Neural progenitor cell (in vitro differentiated cells): ENCODE measurements at regions not wholly inside any gene's neighbourhood (a gene's known extent, or its start where the extent isn't known, plus 50 kb on each side); places are given as distances from the start of the nearest gene placed in this dataset.

Experiments used
- DNase-seq: peaks from one replicate; pipeline ENCODE4 v3.0.0-alpha.2; 2016; ENCODE audit warnings: low spot score
- H2AFZ ChIP-seq: fragments of 200-600 bp; sonication (generic); replicated peaks from 2 replicates; pipeline ENCODE4 v1.6.1; 2016; ENCODE audit warnings: antibody characterized with exemption
- H3F3A ChIP-seq: fragments of 200-600 bp; sonication (generic); 2 replicates; pipeline ENCODE4 v1.6.1; 2016; ENCODE audit warnings: antibody characterized with exemption, low read depth
- H3K27ac ChIP-seq: fragments of 200-600 bp; sonication (generic); 2 replicates; pipeline ENCODE4 v1.5.1; 2016; ENCODE audit warnings: mild to moderate bottlenecking
- H3K27me3 ChIP-seq: fragments of 200-600 bp; sonication (generic); 2 replicates; pipeline ENCODE4 v1.6.1; 2016; ENCODE audit warnings: mild to moderate bottlenecking, moderate library complexity
- H3K36me3 ChIP-seq: fragments of 200-600 bp; sonication (generic); 2 replicates; pipeline ENCODE4 v1.5.1; 2016
- H3K4me1 ChIP-seq: fragments of 200-600 bp; sonication (generic); 2 replicates; pipeline ENCODE4 v1.6.1; 2016; ENCODE audit warnings: mixed run types
- H3K4me2 ChIP-seq: fragments of 200-600 bp; sonication (generic); 2 replicates; pipeline ENCODE4 v1.6.1; 2016
- H3K4me3 ChIP-seq: fragments of 200-600 bp; sonication (generic); 2 replicates; pipeline ENCODE4 v1.5.1; 2016
- H3K79me2 ChIP-seq: fragments of 200-600 bp; sonication (generic); 2 replicates; pipeline ENCODE4 v1.6.1; 2016; ENCODE audit warnings: low read depth
- H3K9ac ChIP-seq: fragments of 200-600 bp; sonication (generic); 2 replicates; pipeline ENCODE4 v1.6.1; 2016
- H3K9me3 ChIP-seq: fragments of 200-600 bp; sonication (generic); 2 replicates; pipeline ENCODE4 v1.5.1; 2016; ENCODE audit warnings: low read depth
- H4K20me1 ChIP-seq: fragments of 200-600 bp; sonication (generic); 2 replicates; pipeline ENCODE4 v1.6.1; 2016; ENCODE audit warnings: low read depth
- H3K27ac Mint-ChIP-seq: 3 replicates; pipeline ENCODE4 v1.8.0; 2021; ENCODE audit warnings: mixed read lengths
- H3K27me3 Mint-ChIP-seq: 2 replicates; pipeline ENCODE4 v1.8.0; 2022; ENCODE audit warnings: low read depth, mild to moderate bottlenecking, inconsistent platforms, moderate library complexity, mixed read lengths; ENCODE audit not compliant: insufficient read depth
- H3K36me3 Mint-ChIP-seq: 3 replicates; pipeline ENCODE4 v1.8.0; 2021; ENCODE audit warnings: mixed read lengths
- H3K4me1 Mint-ChIP-seq: 3 replicates; pipeline ENCODE4 v1.8.0; 2021; ENCODE audit warnings: mixed read lengths
- H3K4me3 Mint-ChIP-seq: 3 replicates; pipeline ENCODE4 v1.8.0; 2021; ENCODE audit warnings: mild to moderate bottlenecking, moderate library complexity, mixed read lengths
- H3K9me3 Mint-ChIP-seq: 3 replicates; pipeline ENCODE4 v1.8.0; 2020; ENCODE audit warnings: mixed read lengths
- EZH2 ChIP-seq: fragments of 200-600 bp; sonication (generic); IDR thresholded peaks from 2 replicates; pipeline ENCODE4 v1.6.1; 2017; ENCODE audit warnings: antibody characterized with exemption, mild to moderate bottlenecking, moderate library complexity
- EZH2phosphoT487 ChIP-seq: fragments of 200-600 bp; sonication (generic); IDR thresholded peaks from 2 replicates; pipeline ENCODE4 v1.6.1; 2017; ENCODE audit warnings: antibody characterized with exemption
- TF ChIP-seq, protein P1 (sequence below): fragments of 200-600 bp; sonication (generic); IDR thresholded peaks from 2 replicates; pipeline ENCODE4 v1.5.1; 2017; ENCODE audit warnings: antibody characterized with exemption, mild to moderate bottlenecking

DNA sequence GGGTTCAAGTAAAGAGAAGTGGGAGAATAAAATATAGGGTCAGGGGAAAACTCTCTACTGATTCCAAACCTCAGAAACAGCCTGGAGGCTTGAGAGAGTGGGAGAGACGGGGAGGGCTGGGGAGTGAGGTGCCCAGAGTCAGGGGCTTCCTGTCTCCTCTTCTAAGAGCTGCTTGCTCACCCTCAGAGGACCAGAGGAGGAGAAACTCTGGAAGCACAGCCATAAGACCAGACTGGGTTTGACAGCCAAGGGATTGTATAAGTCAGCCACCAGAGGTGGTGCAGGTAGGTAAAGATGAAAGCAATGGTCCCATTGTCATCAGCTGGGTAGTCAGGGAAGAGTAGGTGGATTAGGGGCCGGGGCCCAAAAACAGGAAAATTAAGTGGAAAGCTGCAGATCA, 259.4 kb downstream of the TNS1 start:
- Mint-ChIP-seq H3K4me1 (peaks cover 16% of the 10 kb centered on the region), H3K36me3 (no peaks in the 10 kb centered on the region), H3K4me3 (no peak overlapping the region), H3K27me3 (peaks cover 7% of the 10 kb centered on the region), H3K27ac (peak overlapping the region; percentile 59), H3K9me3 (no peaks in the 10 kb centered on the region)
- Histone ChIP-seq H2AFZ (no peak overlapping the region), H3F3A (no peaks in the 10 kb centered on the region), H3K27ac (no peak overlapping the region), H3K79me2 (no peaks in the 10 kb centered on the region), H3K4me2 (no peak overlapping the region), H3K36me3 (no peaks in the 10 kb centered on the region), H3K4me1 (no peaks in the 10 kb centered on the region), H3K4me3 (no peak overlapping the region), H3K9me3 (no peaks in the 10 kb centered on the region), H4K20me1 (no peaks in the 10 kb centered on the region), H3K9ac (no peak overlapping the region), H3K27me3 (no peaks in the 10 kb centered on the region)
- DNase-seq, result no peak
- TF ChIP-seq, protein P1, sequence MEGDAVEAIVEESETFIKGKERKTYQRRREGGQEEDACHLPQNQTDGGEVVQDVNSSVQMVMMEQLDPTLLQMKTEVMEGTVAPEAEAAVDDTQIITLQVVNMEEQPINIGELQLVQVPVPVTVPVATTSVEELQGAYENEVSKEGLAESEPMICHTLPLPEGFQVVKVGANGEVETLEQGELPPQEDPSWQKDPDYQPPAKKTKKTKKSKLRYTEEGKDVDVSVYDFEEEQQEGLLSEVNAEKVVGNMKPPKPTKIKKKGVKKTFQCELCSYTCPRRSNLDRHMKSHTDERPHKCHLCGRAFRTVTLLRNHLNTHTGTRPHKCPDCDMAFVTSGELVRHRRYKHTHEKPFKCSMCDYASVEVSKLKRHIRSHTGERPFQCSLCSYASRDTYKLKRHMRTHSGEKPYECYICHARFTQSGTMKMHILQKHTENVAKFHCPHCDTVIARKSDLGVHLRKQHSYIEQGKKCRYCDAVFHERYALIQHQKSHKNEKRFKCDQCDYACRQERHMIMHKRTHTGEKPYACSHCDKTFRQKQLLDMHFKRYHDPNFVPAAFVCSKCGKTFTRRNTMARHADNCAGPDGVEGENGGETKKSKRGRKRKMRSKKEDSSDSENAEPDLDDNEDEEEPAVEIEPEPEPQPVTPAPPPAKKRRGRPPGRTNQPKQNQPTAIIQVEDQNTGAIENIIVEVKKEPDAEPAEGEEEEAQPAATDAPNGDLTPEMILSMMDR, result no peak
- TF ChIP-seq EZH2phosphoT487, result no peak
- TF ChIP-seq EZH2, result no peak

DNA sequence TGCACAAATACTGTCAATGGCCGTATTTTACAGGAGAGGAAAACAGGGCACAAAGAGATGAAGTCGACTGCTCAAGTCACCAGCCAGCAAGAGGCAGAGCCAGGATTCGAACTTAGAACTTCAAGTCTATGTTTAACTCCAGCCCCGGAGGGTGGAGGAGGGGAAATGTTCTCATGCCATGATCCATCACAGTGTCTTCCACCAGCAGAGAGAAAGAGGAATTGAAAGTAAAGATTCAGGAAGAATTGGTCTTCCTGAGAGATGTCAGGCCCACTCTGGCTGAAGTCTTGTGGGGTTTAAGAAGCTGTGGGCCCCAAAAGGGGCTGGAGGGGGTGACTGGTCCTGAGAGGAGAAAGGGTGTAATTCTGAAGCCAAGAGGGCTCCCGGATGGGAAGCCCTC, 260.0 kb downstream of the TNS1 start:
- Histone ChIP-seq H3F3A (no peaks in the 10 kb centered on the region), H2AFZ (no peak overlapping the region), H3K36me3 (no peaks in the 10 kb centered on the region), H3K79me2 (no peaks in the 10 kb centered on the region), H3K27ac (no peak overlapping the region), H3K4me3 (no peak overlapping the region), H3K9me3 (no peaks in the 10 kb centered on the region), H3K4me2 (no peak overlapping the region), H4K20me1 (no peaks in the 10 kb centered on the region), H3K27me3 (no peaks in the 10 kb centered on the region), H3K9ac (no peak overlapping the region), H3K4me1 (no peaks in the 10 kb centered on the region)
- peaks cover 10% of the 10 kb centered on the region for H3K4me1 Mint-ChIP-seq
- no peak for DNase-seq
- TF ChIP-seq, protein P1, result no peak
- TF ChIP-seq EZH2 (no peak), EZH2phosphoT487 (no peak)
- no peaks in the 10 kb centered on the region for H3K36me3 Mint-ChIP-seq
- H3K27ac Mint-ChIP-seq, result no peak overlapping the region
- H3K27me3 Mint-ChIP-seq, result peaks cover 7% of the 10 kb centered on the region
- H3K9me3 Mint-ChIP-seq, result no peaks in the 10 kb centered on the region
- no peak overlapping the region for H3K4me3 Mint-ChIP-seq

DNA sequence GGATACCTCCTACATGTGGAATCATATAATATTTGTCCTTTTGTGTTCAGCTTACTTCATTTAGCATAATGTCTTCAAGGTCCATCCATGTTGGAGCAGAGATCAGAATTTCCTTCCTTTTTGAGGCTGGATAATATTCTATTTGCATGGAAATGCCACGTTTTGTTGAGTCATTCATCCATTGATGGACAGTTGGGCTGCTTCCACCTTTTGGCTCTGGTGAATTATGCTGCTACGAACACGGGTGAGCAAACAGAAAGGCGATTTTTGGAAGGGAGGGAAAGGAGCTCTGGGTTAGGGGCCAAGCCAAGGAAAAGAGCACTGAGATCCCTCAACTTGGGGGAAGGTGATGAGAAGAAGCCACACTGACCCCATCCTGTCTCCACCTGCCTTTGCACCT, 260.5 kb downstream of the TNS1 start:
- no peak overlapping the region for H3K4me3 ChIP-seq
- H3K27me3 ChIP-seq, result no peaks in the 10 kb centered on the region
- no peak overlapping the region for H3K9ac ChIP-seq
- Mint-ChIP-seq H3K4me3 (no peak overlapping the region), H3K9me3 (no peaks in the 10 kb centered on the region), H3K27ac (no peak overlapping the region), H3K36me3 (no peaks in the 10 kb centered on the region), H3K4me1 (peaks cover 6% of the 10 kb centered on the region), H3K27me3 (peaks cover 7% of the 10 kb centered on the region)
- no peak for DNase-seq
- no peaks in the 10 kb centered on the region for H3K36me3 ChIP-seq
- no peak overlapping the region for H3K4me2 ChIP-seq
- no peak overlapping the region for H3K27ac ChIP-seq
- no peaks in the 10 kb centered on the region for H4K20me1 ChIP-seq
- no peaks in the 10 kb centered on the region for H3K9me3 ChIP-seq
- no peaks in the 10 kb centered on the region for H3F3A ChIP-seq
- no peaks in the 10 kb centered on the region for H3K79me2 ChIP-seq
- H2AFZ ChIP-seq, result no peak overlapping the region
- TF ChIP-seq EZH2phosphoT487, result no peak
- TF ChIP-seq EZH2, result no peak
- TF ChIP-seq, protein P1, result no peak
- H3K4me1 ChIP-seq, result no peaks in the 10 kb centered on the region
